NCI-H2171 treated with DMSO at 0.1 percent for 48 hours (cell line): ENCODE measurements at regions not wholly inside any gene's neighbourhood (a gene's known extent, or its start where the extent isn't known, plus 50 kb on each side); places are given as distances from the start of the nearest gene placed in this dataset.
A peak's percentile ranks its signal among the peaks of the same experiment; 100 is the strongest.
"Not testable (repeated sequence)": the region's sequence is repeated elsewhere in the genome, so short reads cannot be mapped to it uniquely, and the experiment has no call there.

Source experiments
- DNase-seq: peaks from one replicate; lab custom pipeline; 2025; lab: John Stamatoyannopoulos, UW

DNA sequence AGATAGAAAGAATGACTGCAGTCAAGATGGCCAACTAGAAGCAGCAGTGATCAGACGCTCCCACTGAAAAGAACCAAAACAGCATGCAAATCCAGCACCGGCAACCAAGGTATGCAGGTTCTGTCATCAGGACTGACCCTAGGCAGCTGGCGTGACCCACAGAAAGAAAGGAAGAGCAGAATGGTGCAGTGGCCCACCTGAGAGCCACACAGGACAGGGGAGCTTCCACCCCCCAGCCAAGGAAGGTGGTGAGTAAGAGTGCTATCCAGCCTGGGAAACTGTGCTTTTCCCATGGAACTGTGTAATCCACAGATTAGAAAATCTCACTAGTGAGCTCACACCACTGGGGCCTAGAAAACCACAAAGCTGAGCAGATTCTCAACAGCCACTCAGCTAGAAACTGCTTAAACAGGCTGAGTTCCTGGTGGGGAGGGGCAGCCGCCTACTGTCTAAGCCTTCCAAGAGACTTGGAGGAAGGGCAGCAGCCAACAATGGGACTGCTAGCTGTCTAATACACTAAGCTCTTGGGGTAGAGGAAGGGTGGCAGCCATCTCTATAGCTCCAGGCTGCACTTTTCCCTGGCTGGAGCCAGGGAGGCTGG is 127.9 kb downstream of the EVA1A start:
- no peak for DNase-seq

DNA sequence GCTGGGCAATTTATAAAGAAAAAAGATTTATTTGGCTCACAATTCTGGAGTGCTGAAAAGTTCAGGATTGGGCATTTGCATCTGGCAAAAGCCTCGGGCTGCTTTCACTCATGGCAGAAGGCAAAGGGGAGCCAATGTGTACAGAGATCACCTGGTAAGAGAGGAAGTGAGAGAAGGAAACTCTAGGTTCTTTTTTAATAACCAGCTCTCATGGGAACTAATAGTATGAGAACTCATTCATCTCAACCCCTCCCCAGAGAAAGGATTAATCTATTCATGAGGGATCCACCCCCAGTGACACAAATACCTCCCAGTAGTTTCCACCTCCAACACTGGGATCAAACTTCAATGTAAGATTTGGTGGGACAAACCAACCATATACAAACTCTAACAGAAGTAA is 129.0 kb downstream of the EVA1A start:
- no peak for DNase-seq

DNA sequence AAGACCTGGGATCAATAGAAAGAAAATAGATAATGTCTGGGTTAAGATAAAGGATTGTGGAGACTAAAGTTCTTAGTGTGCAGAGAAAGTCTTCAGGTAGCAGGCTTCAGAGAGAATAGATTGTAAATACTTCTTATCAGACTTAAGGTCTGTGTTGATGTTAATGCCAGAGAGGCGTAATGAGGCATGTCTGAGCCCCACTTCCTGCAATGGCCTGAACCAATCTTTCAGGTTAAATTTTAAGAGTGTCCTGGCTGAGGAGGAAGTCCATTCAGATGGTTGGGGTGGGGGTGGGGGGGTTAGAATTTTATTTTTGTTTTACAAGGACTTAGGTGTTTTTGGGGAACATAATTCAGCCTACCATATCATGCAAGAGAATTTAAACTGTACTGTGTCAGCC is 129.5 kb downstream of the EVA1A start:
- no peak for DNase-seq

DNA sequence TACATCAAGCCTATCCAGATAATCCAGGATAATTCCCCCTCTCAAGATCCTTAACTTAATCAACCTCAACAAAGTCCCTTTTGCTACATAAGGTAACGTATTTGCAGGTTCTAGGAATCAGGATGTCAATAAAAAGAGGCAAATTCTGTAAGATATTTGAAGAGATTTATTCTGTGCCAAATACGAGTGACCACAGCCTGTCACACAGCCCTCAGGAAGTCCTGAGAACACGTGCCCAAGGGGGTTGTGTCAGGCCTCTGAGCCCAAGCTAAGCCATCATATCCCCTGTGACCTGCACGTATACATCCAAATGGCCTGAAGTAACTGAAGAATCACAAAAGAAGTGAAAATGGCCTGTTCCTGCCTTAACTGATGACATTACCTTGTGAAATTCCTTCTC is 130.3 kb downstream of the EVA1A start:
- not testable (repeated sequence) for DNase-seq

DNA sequence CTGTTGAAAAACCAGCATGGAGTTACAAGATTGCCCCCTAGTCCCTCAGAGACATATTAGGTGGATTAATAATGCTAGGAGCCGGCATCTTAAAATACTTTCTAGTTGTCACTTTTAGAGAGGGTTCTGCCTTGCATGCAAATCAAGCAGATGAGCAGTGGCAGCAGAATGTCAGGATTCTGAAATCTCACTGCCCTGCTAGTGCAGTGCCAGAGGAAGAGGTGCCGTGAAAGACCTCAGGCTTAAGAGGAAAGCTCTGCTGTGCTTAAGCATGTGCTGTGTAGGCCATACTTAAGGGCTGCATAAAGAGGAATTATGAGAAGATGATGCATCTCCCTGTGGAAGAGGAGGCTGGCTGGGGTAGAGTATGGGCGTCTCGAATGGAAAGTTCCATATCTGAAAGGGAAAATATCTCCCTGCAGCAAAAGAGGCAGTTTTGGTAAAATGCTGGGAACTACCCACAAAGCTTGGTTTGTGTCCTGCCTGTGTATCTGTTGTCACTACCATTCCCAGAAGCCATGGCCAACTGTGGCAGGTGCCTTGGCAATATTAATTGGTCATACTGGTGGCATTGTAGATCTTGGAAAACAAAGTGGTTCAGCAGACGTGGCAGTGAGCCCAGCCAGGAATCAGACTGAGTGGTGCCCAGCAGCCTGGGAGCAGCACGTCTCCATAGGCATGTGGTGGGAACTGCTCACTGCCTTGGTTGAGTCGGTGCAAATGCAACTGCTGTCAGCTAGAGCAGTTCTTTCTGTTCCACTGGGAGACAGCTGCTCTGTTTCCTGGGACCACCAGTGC is 131.9 kb downstream of the EVA1A start:
- no peak for DNase-seq

DNA sequence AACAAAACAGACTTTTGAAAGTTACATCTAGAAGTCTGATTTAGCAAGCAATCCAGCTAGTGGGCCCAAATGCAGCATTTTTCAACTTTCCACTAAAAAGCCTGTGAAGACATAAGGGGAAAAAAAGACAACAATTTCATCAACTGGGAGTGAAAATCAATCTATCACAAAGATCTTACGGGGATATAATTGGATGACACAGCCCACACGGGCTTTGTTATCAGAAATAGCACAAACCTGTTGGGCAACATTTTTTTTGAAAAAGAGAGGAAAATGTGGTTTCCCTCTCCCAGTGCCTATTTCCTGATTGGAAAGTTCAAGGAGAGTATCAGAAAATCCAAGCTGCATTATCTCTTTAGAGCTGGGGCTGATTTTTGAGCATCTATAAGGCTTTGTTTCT is 132.7 kb downstream of the EVA1A start:
- no peak for DNase-seq

DNA sequence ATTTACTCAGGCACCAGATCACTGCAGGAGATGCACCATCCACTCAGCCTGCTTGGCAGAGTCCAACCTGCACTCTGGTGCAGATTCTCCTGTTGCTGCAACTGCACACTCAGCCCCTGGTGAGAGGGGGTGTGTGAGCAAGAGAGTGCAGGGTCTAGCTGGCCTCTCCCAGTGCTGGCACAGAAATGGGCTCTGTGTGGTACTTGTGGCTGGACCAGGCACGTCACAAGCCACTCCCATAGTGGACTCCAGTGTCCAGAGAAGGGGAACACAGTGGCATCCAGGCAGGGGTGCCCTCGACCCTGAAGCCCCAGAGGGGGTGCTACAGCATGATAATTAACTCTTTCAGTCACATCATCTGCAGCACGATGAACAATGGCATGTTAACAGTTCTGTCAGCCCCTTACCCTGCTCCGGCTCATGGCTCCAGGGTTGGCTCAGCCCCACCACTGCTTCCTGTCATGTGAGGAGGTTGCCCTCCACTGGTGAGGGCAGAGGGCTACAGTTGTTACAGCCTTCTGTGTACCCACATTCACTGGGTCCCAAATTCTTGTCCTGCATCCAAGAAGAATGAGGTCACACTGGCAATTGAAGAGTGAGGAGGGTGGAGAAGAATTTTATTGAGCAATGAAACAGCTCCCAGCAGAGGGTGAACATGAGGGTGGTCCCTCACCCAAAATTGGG is 135.7 kb downstream of the EVA1A start:
- no peak for DNase-seq

DNA sequence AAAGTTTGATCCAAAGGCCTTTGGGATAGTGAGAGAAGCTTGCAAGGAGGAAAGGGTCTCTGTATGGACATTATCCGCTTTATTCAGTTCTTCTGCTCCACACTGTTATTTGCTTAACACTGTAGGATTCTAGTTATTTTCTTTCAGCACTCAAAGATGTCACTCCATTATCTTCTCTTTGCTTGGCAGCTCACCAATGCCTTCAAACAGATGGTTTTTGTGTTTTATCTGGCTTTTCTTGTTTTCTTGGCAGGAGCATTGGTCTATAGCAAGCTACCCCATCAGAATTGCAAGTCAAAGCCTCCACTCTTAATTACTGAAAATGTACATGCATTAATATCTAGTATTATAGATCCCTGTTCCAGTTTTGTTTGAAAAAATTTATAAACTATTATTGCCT is 138.8 kb downstream of the EVA1A start:
- DNase-seq = no peak

DNA sequence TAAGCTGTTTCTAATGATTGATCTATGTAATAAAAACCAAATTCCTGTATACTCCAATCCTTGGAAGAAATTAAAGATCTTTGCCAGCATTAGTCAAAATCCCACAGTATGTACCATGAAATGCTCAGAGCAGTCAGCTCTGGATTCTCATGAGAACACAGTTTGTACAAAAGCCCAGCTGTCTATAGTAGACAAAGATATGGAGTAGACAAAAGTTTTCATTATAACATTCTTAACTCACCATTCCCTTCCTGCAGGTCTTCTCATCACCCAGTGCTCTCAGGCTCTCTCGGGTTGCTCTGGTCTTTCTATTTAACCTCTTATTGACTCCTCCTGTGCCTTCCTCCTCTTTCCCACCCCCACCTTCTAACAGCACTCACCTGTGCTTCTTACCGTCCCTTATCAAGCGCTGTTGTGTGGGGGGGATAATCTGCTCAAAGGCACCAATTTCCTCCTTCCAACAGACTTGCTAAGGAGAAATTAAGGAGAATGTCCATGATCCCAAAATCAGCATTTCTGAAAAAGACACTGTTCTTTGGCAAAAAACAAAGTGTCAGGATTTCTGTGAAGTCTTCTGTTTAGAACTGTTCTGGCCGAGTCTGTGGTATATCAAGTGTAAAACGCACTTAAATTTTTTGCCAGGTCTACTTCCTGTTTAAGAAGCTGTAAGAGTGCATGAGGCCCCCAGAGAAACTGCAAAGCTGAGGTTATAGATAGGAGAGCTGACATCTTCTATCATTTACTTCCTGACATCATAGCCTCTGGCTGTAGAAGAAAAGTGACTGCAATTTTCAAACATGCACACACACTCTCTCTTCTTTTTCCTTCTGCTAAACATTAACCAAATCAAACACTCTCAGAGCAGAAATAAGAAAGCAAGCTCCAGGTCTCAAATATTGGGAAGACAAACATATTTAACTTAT is 144.1 kb downstream of the EVA1A start:
- DNase-seq = no peak

DNA sequence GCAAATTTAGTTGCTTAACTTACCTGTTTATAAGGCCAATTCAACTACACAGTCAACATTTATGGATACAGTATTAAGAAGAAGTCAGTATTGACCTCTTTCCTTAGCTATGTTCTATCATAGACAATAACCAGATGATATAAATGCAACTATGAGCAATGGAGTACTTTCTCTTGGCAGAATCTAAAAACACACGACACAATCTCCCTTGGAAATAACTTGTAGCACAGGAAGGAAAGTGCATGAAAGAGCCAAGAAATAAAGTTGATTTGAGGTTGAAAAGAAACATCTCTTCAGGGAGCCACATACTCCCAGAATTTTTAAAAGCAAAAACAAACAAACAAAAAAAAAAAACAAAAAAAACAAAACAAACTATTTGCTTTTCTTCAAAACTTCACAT is 145.0 kb downstream of the EVA1A start:
- DNase-seq = no peak

GRCh38 chr2:75415111-75415626 is 145.6 kb downstream of the EVA1A start:
- DNase-seq = no peak

GRCh38 chr2:75411574-75411973 is 149.2 kb downstream of the EVA1A start:
- no peak for DNase-seq

DNA sequence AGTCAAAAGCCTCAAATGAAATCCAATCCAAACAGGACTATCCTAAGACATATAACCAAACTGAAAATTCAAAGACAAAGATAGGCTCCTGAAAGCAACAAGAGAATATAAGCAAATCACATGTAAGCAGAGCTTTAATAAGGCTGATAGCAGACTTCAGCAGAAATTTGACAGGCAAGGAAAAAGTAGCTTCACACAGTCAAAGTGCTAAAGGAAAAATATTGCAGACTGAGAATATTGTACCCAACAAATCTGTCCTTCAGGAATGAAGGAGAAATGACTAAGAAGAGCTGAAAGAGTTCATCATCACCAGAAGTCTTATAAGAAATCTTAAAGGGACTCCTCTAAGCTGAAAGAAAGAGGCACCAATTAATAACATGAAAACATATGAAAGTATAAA is 150.0 kb downstream of the EVA1A start:
- DNase-seq = no peak

GRCh38 chr2:75408771-75409170 is 152.0 kb downstream of the EVA1A start:
- DNase-seq = no peak

GRCh38 chr2:75407038-75407530 is 153.7 kb downstream of the EVA1A start:
- no peak for DNase-seq

DNA sequence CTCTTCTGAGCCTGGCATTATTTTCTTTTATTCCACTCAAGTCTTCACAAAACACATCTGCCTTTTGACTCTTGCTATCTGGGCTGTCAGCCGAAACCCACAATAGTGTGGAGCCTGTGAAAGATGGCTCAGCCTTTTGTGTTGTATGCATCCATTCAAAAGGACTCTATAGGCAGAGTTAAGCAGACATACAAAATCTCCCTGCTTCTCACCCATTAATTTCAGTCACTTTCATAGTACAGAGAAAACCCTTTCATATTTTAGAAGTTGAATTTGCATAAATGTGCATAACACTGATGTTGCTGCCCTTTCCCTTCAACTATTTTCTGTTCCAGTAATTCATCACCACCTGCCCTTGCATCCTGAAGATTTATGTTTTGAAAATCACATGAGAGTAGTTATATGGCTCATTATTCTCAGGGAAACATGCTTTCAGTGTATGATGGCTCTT is 154.6 kb downstream of the EVA1A start:
- DNase-seq = no peak

DNA sequence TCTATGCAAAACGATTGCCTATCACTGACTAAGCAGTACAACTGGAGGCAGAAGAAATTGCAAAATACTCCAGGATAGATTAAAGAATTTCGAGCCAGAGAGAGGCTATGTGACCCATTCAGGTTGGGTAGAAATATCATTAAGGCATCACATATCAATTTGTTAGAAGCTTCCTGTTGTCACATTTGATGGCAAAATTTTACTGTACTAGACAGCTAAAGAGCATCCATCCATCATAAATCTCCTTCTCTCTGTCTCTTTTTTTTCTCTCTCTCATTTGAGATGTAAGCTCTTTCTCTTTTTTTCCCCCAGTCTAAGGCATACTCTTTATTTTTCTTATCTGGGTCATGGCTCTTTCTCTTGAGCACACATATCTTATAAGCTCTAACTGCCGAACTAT is 155.7 kb downstream of the EVA1A start:
- DNase-seq = no peak

- peak; percentile 73 for DNase-seq
These were observed 156.7 kb downstream of the EVA1A start for GRCh38 chr2:75403991-75404428.

DNA sequence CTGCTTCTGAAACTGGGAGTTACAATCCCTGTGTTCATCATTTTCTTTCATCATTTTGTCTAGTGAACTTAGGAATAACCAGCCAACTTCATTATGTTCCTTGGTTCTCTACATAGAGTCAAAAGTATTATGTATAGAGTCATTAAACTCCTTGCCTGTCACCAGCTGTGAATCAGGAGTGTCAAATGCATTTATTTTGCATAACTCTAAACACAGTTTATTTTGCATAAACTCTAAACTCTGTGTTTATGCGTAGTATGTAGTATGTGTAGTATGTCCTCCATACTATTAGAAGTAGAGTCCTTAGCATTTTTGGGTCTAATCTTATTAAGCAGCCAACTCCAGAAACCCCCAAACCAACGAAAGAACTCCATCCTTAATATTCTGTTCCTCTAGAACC is 164.4 kb downstream of the EVA1A start:
- no peak for DNase-seq

- not testable (repeated sequence) for DNase-seq
These were observed 166.0 kb downstream of the EVA1A start for GRCh38 chr2:75394764-75395163.

- DNase-seq = peak; percentile 33
These were observed 170.6 kb downstream of the EVA1A start for GRCh38 chr2:75390169-75390568.

DNA sequence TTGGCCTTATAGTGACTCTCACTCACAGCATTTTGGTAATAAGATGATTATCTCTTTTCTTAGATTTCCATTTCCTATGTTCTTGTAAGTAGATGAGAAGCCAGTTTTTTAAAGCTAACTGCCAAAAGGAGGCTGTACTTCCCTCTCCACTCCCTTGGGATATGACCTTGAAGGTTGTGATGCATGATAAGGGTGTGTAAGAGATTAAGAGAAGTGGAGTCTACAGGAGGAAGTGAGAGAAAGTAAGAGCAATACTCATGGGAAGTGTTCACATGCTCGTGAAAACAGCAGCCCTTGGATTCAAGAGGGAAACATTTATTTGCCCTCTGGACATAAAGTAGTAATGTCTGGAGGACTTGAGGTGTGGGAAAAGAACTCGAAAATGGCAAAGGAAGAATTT is 171.5 kb downstream of the EVA1A start:
- no peak for DNase-seq
